CD4-positive, alpha-beta T cell treated with Interleukin-6 at 100 ng/mL for 8 hours (primary cell): ENCODE measurements at regions not wholly inside any gene's neighbourhood (a gene's known extent, or its start where the extent isn't known, plus 50 kb on each side); places are given as distances from the start of the nearest gene placed in this dataset.

Source experiments
- DNase-seq: peaks from one replicate; pipeline ENCODE4 v3.0.0-alpha.2; 2020; ENCODE audit warnings: mixed read lengths, low spot score

DNA sequence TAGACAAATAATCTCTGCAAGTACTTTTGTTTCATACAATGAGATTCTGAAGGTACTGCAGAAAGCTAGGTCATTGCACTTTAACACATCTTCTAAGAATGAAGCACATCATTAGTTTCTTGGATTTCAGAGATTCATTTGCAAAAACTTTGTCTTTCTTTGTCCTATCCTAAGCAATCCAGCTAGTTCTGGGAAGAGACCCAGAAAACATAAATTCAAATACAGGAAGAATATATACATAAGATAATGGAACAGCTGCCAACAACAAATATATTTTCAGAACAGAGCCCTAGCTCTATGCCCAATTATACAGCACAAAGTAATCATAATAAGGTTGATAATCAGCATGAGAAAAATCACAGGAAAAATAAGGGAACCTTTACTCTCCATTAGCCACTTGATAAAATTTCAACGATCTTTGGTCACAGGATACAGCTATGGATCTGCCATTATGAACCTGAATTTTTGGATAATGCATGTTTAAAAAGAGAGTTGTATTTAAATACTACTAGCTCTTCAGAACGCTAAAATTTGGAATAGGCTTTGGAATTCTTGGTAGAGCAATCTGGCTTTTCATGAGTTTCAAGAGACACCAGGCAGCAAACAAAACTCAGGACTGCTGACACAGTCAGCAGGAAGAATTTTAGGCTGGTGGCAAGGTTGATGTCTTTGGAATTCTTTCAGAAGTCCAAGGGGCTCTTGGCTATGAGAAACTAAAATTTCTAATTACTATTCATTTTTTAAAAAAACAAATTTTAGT, 250.4 kb upstream of the SMIM21 start:
- DNase-seq = no peak

DNA sequence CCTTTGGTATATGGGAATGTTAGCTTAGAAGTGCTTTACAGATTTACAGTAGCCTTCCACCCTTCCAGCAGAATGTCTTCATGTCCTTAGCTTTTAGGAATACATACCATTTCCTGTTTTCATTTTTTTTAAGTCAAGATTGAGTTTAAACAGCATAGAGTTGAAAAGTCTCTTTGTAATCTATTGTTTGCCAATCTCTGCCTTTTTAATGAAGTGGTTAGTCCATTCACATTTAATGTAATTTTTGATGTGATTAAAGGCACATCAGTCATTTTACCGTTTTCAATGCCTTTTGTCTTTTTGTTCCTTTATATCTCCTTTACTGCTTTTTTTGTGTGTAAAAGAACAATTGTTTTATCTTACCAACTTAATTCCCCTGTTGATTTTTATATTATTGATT, 233.4 kb upstream of the SMIM21 start:
- DNase-seq = no peak

DNA sequence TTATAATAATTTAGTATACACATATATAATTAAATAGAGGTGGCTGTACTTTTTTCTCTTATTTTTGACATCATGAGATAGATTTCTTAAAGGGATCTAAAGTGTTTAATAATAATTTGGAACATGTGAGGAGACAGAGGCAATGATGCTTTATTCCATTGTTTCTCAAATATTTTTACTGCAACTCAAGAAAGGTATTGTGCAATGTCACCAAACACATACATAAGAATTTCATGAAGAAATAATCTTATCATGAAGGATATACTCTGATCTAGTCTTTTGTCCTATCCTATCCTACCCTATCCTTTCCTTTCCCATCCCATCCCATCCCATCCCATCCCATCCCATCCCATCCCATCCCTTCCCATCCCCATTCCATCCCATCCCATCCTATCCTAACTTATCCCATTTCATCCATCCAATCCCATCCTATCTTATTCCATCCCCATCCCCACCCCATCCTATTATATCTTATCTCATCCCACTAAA, 232.1 kb upstream of the SMIM21 start:
- no peak for DNase-seq

DNA sequence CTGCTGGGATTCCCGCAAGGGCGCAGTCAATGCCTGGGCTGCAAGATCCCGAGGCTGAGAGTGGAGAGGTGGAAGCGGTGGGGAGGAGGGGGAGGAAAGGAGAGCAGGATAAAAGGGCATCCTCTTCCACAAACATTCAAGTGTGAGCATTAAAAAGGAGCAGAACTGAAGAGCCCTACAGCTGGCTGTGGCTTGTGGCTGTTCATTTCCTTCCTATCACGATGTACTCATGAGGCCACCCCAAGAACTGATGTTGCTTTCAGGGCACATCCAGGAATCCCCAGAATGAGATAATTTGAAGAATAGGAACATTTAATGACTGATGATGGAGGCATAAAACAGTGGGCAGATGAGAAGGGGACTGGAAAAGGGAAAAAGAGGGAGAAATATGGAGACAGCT, 230.8 kb upstream of the SMIM21 start:
- DNase-seq = no peak

DNA sequence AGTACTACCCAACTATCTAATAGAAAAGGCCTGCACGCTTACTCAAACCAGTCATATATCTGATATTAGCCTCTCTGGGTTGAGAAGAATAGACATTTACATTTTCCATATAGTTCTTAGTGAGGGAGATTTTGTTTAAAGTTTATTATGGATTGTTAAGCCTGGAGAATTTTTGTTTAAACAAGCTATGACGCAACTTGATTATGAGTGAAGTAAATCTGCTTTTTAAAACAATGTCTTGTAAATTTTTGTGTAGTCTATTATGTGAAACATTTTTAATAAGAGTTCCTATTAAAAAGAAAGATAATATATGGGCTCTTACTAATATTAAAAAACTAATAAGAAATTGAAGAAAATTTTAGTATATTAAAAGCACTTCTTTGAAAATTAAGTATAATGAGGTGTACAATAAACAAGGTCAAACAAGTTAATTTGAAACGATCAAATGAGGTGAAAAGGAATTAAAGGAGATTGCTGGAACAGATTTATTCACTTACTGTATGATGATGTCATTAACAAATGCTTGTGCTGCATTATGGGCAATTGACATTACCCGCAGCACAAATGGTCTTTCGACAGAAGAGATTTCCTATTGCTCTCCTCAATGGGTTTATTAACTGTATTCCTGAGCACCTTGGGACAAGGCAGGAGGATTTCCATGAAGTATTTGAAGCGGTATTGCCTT, 229.2 kb upstream of the SMIM21 start:
- no peak for DNase-seq

DNA sequence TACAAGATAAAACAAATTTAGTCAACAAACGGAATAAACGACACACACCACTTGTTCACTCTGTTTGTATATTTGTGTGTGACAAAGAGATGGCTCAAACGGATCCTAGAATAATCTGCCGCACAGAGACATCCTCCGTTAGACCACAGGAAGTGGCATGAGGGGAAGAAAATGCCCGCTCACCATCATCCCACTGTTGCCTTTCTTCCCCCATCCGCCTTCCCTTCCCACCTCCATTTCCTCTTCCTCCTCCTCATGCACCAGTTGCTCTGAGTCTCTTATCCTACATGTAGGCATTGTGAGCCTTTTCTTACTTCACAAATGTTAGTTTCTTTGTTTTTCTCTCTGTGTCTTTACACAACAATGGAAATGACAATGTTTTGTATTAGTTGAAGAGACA, 228.5 kb upstream of the SMIM21 start:
- DNase-seq = no peak

DNA sequence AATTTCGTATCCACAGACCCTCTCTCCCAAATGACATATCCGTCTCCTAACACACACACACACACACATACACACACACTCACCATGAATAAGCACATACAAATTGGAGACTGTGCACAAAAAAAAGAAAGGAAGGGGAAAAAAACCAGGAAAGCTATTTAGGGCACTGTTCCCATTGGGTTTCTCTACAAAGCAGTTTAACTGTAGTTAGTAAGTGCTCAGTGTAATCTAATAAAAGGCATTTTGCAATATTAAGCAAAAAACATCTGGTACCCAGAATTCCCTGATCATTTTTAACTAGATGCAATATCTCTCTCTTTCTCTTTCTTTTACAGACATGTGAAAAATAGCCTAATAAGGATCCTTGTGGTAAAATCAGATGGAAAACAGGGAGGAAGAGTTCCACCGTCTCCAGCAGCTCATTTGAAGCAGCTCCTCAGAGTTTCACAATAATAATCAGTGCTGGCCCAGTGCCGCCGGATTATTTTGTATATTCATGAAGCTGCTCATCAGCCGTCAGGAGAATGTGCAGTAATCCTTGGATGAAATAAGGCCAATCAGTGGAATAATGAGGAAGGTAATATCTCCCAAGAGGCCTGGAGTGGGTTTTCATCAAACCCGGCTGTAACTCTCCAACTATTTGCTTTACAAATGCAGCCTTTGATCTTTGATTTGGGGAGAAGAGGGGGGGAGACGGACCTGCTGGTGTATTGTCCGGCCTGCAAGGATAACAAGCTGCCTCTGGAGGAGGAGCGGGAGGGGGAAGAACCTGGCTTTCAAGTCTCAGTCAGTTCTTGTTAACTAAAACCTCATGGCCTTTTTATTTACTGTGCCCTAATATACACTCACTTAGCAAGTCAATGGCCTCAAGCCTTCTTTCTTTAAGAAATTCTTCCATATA, 227.6 kb upstream of the SMIM21 start:
- DNase-seq = no peak

DNA sequence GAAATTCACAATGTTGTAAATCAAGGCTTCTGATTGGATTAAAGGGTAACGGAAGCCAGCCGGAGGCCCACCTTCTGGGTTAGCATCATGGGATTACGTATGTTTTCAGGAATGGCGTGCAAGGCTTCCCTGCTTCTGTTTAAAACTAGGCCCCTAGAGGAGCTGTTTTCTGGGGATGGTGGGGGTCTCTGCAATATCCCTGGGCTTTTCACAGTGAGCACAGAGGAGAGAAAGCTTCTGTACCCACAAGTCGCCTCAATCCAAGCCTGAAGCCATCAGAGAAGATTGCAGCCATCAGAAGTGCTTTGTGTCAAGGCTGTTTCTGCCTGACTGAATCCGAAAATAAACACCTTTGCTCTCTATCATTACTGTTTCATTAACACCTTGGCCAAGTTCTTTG, 226.9 kb upstream of the SMIM21 start:
- no peak for DNase-seq

DNA sequence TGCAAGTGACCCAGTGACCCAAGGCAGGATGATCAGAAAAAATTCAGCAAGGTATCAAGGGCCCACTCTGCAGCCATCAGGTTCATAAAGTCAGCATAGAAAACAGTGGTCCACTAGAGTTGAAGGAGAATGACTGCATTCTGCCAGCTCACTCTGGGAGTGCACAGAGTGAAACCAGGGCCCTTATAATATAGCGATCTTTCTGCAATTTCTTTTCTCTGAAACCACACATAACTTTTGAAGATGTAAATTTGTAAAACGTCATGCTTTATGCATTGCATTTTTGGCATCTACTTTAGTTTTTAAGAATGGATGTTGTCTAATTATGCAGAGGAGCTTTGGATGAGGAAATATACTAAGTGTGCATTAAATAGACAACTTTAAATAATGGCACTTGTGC, 225.0 kb upstream of the SMIM21 start:
- no peak for DNase-seq

DNA sequence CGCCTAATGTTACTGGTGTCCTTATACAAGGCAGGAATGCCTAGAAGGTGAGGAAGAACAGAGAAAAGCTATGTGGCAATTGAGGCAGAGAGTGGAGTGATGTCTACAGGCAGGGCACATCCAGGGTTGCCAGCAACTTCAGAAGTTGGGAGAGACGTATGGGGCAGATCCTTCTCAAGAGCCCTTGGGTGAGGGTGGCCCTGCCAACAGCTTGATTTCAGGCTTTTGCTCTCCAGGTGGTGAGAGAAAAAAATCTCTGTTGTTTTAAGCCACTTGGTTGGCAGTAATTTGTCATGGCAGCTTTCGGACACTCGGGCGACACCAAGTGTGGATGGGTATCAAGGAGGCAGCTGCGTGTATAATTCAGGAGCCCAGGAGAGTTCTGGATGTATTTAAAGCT, 217.4 kb upstream of the SMIM21 start:
- no peak for DNase-seq

DNA sequence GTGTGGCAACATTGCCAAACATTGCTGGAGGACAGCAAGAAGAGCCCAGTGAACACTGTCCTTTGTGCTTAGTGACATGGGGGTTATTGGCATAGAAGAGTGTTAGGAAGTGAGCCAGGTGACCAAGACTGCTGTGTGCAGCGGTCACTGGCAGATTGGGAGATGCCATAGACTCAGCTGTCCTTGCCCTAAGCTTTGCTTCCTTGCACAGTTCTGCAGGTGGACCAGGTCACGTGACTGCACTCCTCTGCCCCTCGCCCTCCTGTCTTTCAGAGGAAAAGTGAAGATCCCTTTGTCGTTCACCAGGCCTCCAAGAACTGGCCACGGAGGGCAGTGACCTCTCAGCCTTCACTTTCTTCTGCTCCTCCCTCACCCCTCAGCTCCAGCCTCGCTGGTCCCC, 215.6 kb upstream of the SMIM21 start:
- no peak for DNase-seq

DNA sequence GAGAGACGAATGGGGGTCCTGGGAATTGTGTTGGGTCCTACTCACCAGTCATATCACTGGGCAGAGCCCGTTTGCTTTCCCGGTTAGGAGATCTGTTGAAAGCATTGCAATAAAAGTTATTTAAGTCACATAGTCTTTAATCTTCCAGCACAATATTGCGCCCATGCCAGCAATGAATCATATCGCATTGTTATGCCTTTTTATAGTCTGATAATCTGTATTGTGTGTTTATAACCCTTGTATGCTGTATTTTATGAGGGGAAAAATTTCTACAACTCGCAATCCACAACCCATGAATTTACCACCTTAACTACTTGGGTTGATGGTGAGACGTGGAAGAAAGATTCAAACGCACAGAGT, 211.9 kb upstream of the SMIM21 start:
- no peak for DNase-seq

DNA sequence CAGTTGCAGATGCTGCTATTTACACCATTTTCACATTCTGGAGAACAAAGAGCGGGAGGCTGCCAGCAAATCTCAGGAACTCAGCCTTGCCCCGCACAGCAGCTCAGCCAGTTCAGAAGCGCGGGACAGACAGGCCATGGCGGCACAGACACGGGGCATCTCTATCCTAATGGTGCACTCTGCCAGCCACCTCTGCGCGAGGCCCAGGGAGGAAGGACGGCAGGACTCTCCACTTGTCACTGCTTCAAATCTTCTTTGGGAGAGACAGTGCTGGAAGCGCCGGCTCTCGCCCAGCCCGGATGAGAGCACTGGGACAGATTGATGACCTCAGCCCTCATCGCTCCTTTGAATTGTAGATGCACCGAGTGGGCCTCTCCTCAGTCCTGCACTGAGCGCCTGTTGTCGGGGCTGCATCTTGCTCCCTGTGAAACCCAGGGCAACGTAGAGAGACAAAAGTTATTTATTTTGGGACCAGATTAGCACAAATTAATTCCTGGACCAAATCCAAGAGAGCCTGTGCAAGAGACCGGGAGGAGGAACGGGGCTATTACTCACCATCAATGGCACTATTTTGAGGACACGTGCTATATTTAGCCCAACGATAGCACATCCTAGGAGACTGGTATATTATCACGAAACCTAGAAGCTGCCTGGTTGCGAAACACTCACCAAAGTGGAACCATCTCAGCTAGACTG, 211.4 kb upstream of the SMIM21 start:
- DNase-seq = no peak

DNA sequence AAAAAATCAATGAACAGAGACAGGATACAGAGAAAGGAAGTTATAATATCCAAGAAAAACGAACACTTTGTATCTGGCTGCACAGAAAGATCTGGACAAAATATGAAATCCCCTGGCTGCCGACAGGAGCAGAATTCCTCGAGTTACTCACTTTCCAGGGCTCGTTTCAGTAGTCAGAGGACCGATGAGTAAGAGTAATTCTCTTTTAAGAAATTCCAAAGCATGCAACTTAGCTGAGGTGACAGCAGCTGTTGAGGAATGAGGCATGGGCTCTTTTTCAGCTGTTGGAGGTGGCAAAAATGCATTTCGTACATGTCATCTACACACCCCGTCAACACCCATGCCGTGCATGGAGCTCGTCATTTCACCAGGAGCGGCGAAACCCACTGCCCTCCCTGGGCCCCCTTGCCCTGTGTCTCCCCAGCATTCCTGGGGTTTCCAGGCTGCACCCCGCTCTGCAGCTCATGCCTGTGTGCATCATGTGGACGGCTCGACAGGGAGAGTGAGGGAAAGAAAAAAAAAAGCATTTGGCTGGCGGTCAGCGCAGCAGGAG, 210.8 kb upstream of the SMIM21 start:
- DNase-seq = no peak

DNA sequence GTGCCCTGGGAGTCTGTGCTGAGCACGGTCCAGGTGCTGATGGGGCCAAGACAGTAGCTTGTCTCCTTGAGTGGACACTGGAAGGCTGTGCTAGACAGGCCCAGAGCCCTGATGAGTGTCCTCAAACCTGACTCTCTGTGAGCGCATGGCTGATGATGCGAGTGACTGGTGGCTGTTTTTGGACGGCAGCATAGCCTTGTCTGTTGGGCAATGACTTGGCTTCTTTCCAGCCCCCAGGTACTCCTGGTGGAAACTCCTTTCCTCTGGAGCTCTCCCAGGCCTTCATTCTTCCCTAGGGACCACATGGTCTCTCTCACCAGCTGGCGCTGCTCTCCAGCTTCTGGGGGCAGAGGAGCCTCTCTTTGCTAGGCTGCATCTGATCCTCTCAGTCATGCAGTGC, 207.6 kb upstream of the SMIM21 start:
- no peak for DNase-seq

DNA sequence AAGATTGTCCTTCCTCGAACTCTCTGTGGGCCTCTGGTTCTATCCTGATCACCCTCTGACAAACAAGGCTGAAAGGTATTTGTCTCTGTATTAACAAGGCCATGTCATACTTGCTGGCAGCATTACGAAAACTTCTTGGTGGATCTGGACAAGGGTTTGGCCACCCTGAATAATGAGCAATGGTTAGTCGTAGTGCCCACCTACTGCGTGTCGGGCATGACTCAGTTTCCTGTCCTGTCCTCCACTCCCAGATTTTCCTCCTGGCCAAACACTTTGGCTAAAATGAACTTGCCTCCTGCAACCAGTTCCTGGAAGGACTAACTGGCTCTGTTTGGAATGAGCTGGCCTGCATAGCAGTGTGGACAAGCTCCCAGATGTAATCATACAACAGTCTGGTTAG, 198.5 kb upstream of the SMIM21 start:
- DNase-seq = no peak

DNA sequence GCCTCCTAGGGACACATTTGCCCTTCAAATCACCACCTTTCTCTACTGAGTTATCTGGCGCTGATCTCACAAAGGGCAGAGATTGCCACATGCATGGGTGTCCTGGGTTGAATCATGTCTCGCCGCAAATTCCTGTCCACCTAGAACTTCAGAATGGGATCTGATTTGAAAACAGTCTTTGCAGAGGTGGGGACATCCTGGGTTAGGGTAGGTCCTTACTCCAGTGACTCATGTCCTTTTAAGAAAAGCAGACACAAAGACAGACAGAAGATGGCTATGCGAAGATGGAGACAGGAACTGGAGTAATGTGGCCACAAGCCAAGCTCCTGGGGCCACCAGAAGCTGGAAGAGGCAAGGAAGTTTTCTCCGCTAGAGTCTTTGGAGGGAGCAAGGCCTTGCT, 197.4 kb upstream of the SMIM21 start:
- no peak for DNase-seq

DNA sequence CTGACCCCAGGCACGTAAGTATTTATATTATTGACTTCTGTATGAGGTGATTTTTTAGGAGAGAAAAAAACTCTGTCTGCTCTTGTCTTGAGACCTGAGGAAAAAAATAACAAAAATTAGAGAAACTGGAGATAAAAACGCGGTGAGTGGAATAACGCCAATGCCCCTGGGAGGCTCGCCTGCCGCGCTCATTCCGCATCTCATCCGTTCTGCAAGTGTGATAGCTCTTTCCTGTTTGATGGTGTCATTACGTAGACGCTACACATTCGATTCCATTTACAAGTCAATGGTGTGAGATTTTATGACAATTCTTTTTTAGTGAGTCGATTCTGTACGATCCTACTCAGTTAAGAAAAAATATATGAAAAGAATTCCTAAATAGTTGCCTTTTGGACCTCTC, 194.3 kb upstream of the SMIM21 start:
- DNase-seq = no peak

DNA sequence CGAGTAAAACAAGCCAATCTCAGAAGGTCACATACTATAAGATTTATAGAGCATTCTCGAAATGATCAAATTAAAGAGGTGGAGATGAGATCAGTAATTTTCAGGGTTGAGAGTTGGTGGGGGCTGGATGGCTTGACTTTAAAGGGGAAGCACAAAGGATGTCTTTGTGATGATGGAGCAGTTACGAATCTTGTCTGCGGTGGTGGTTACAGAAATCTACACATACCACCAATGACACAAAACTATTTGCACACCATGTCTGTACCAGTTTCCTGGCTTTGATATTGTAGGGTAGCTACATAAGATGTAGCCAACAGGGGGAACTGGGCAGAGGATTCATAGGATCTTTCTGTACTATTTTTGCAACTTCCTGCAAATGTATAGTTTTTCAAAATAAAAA, 190.6 kb upstream of the SMIM21 start:
- no peak for DNase-seq

DNA sequence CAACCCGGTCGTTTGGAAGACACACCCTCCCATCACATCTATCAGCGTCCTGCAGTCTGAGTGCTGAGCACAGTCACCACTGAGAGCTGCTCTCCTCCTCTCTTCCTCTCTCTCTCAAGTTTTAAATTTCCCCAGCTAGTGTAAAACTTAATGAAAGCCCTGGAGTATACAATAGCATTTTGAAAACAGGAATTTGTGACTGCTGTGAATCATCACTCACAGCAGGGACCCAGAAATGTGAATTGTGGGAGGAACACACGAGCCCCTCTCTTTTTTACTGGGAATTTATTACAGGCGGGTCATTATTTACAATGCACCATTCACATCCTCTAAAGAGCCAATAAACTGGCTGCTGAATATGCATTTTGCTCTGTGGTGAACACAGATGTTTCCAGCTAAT, 185.0 kb upstream of the SMIM21 start:
- DNase-seq = no peak

DNA sequence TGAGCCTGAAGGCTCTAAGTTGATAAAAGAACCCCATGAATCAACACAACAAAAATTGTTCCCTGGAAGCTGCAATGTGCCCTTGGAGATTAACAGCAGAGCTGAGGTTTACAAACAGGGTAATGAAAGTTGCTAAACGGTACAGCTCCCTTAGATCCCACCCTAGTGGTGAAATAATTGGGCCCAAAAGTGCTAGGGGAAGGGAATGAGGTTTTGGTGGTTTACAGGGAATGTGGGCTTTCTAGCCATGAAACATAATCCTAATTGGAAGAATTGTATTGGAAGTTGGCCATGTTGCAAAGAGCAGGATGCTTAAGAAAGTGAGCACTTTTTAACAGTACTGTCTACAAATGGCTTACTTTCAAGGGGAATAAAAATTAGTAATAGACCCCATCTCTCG, 180.2 kb upstream of the SMIM21 start:
- DNase-seq = no peak

DNA sequence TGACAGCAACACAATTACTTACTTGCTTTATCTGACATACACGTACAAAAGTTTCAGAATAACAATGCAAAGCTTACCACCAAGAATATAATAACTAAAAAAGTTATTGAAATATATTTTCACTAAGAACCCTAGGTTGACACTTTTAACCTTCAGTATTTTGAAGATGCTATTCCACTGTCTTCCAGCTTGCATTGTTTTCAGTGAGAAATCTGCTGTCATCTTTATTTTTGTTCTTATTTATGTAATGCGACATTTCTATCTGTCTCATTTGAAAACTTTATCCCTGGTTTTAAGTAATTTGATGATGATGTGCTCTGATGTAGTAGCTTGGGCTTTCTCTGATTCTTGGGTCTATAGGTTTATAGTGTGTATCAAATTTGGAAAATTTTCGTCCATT, 165.0 kb upstream of the SMIM21 start:
- DNase-seq = no peak
